Ishikawa (cell line): ENCODE measurements at regions not wholly inside any gene's neighbourhood (a gene's known extent, or its start where the extent isn't known, plus 50 kb on each side); places are given as distances from the start of the nearest gene placed in this dataset.

Experiments
- EP300 ChIP-seq: IDR thresholded peaks from 2 replicates; pipeline ENCODE4 v1.6.1; 2012; ENCODE audit warnings: borderline replicate concordance
- MAX ChIP-seq: IDR thresholded peaks from 2 replicates; pipeline ENCODE4 v1.6.1; 2012
- TEAD4 ChIP-seq: IDR thresholded peaks from 2 replicates; pipeline ENCODE4 v1.6.1; 2012
- YY1 ChIP-seq: IDR thresholded peaks from 2 replicates; pipeline ENCODE4 v1.6.1; 2012; ENCODE audit warnings: low read depth

DNA sequence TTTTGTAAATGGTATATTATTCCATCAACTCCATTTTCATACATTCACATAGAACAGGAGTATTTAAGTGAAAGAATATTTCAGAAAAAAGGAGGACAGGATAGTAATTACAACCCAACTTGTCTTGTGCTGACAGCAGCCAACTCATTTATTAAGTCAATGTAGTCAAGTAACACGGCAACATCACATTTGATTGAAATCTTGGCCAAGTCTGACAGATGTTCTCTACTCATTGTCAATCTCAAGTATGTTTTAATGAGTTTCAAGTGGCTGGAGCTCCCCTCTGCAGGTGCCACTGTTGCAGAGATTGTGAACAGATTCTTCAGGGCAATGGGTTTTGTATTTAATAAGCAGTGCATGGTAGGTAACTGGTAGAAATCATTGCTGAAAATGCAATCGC is 332.5 kb downstream of the C4orf33 start:
- no peak for TF ChIP-seq MAX
- TF ChIP-seq YY1: no peak
- no peak for TF ChIP-seq TEAD4
- no peak for TF ChIP-seq EP300
